ENCODE measurements at regions not wholly inside any gene's neighbourhood (a gene's known extent, or its start where the extent isn't known, plus 50 kb on each side); places are given as distances from the start of the nearest gene placed in this dataset.

DNA sequence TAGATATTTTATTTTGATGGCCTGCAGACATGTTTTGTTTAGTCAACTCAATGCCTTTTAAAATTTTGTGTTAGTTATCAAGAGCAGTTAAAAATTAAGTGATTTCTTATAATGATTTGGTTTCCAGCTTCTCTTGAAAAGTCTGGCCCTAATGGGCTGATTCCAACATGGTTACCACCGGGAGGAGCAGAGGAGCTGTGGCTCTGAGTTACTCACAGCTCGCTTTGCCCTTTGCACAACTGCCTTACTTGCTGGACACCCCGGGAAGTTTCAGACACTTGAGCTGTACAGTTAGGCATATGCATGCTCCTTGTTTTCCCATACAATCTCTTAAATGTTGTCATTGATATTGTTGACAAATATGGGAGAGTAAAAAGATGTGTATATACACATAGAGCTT lies 173.1 kb upstream of the MMS22L start:
- TF ChIP-seq, protein P1, sequence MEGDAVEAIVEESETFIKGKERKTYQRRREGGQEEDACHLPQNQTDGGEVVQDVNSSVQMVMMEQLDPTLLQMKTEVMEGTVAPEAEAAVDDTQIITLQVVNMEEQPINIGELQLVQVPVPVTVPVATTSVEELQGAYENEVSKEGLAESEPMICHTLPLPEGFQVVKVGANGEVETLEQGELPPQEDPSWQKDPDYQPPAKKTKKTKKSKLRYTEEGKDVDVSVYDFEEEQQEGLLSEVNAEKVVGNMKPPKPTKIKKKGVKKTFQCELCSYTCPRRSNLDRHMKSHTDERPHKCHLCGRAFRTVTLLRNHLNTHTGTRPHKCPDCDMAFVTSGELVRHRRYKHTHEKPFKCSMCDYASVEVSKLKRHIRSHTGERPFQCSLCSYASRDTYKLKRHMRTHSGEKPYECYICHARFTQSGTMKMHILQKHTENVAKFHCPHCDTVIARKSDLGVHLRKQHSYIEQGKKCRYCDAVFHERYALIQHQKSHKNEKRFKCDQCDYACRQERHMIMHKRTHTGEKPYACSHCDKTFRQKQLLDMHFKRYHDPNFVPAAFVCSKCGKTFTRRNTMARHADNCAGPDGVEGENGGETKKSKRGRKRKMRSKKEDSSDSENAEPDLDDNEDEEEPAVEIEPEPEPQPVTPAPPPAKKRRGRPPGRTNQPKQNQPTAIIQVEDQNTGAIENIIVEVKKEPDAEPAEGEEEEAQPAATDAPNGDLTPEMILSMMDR (conservative IDR thresholded peaks at IDR 0.05; ENCODE audit: low read length) = no peak
- TF ChIP-seq EZH2phosphoT487 (IDR thresholded peaks at IDR 0.05; ENCODE audit: borderline replicate concordance) = no peak
- no peaks in the 10 kb centered on the region for H3K79me2 ChIP-seq (ENCODE audit: insufficient read depth, low read length)
- H4K20me1 ChIP-seq (ENCODE audit: insufficient read depth, low read length, poor library complexity, severe bottlenecking) = no peaks in the 10 kb centered on the region

GRCh38 chr6:97459535-97459934 lies 176.5 kb upstream of the MMS22L start:
- no peak for TF ChIP-seq EZH2phosphoT487 (IDR thresholded peaks at IDR 0.05; ENCODE audit: borderline replicate concordance)
- Histone ChIP-seq H3K9me2 (replicated peaks; ENCODE audit: low read depth, low read length) (no peaks in the 10 kb centered on the region), H3K36me3 (ENCODE audit: insufficient read depth, low read length) (no peaks in the 10 kb centered on the region)

More for the DNA sequence above, 173.1 kb upstream of the MMS22L start:
- H3K36me3 ChIP-seq (ENCODE audit: insufficient read depth, low read length) = no peaks in the 10 kb centered on the region
- no peak overlapping the region for H3K4me2 ChIP-seq (ENCODE audit: low read depth, low read length, poor library complexity, severe bottlenecking)
- no peaks in the 10 kb centered on the region for H3K27me3 ChIP-seq (ENCODE audit: insufficient read depth, low read length, poor library complexity, severe bottlenecking)
- no peak overlapping the region for H3K9ac ChIP-seq (ENCODE audit: low read depth, low read length, poor library complexity, severe bottlenecking)
- H2AFZ ChIP-seq (ENCODE audit: low read length) = no peak overlapping the region
- H3K4me3 ChIP-seq (ENCODE audit: low read length, poor library complexity, severe bottlenecking) = no peak overlapping the region
- no peaks in the 10 kb centered on the region for H3K4me1 ChIP-seq (ENCODE audit: insufficient read depth, low read length, poor library complexity, severe bottlenecking)
- H3F3A ChIP-seq (ENCODE audit: low read depth) = no peaks in the 10 kb centered on the region
- no peaks in the 10 kb centered on the region for H3K9me2 ChIP-seq (replicated peaks; ENCODE audit: low read depth, low read length)
- no peaks in the 10 kb centered on the region for H3K9me3 ChIP-seq (ENCODE audit: insufficient read depth, low read depth, low read length)

DNA sequence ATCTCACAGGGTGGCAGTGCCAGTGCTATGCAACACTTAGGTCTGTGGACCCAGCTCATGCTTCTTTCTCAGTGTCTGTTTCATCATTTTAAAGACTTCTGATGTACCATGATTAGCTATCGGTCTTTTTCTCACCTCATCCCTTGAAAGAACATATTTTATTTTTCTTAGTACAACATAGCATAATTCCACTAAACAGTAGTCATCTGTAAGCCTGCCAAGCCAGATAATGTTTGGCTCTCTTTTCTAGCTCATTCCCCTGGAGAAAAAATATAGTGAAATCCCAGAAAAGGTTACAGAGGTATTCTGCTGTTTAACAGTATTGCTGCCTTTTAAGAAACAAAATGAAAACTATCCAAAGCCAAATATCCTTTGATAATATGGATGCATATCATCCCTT lies 177.0 kb upstream of the MMS22L start:
- no peaks in the 10 kb centered on the region for H3K27me3 ChIP-seq (ENCODE audit: insufficient read depth, low read length, poor library complexity, severe bottlenecking)
- no peak overlapping the region for H3K4me3 ChIP-seq (ENCODE audit: low read length, poor library complexity, severe bottlenecking)
- no peaks in the 10 kb centered on the region for H3K9me2 ChIP-seq (replicated peaks; ENCODE audit: low read depth, low read length)
- no peaks in the 10 kb centered on the region for H3K4me1 ChIP-seq (ENCODE audit: insufficient read depth, low read length, poor library complexity, severe bottlenecking)
- no peaks in the 10 kb centered on the region for H3F3A ChIP-seq (ENCODE audit: low read depth)
- no peaks in the 10 kb centered on the region for H3K79me2 ChIP-seq (ENCODE audit: insufficient read depth, low read length)
- H3K4me2 ChIP-seq (ENCODE audit: low read depth, low read length, poor library complexity, severe bottlenecking) = no peak overlapping the region
- TF ChIP-seq, protein P1 (conservative IDR thresholded peaks at IDR 0.05; ENCODE audit: low read length) = no peak
- TF ChIP-seq EZH2phosphoT487 (IDR thresholded peaks at IDR 0.05; ENCODE audit: borderline replicate concordance) = no peak
- H3K9me3 ChIP-seq (ENCODE audit: insufficient read depth, low read depth, low read length) = no peaks in the 10 kb centered on the region
- H3K9ac ChIP-seq (ENCODE audit: low read depth, low read length, poor library complexity, severe bottlenecking) = no peak overlapping the region
- H4K20me1 ChIP-seq (ENCODE audit: insufficient read depth, low read length, poor library complexity, severe bottlenecking) = no peaks in the 10 kb centered on the region
- H2AFZ ChIP-seq (ENCODE audit: low read length) = no peak overlapping the region
- no peaks in the 10 kb centered on the region for H3K36me3 ChIP-seq (ENCODE audit: insufficient read depth, low read length)

More at GRCh38 chr6:97459535-97459934, 176.5 kb upstream of the MMS22L start:
- no peaks in the 10 kb centered on the region for H3K9me3 ChIP-seq (ENCODE audit: insufficient read depth, low read depth, low read length)
- H3K4me3 ChIP-seq (ENCODE audit: low read length, poor library complexity, severe bottlenecking) = no peak overlapping the region
- no peak overlapping the region for H3K4me2 ChIP-seq (ENCODE audit: low read depth, low read length, poor library complexity, severe bottlenecking)
- H3K79me2 ChIP-seq (ENCODE audit: insufficient read depth, low read length) = no peaks in the 10 kb centered on the region
- no peaks in the 10 kb centered on the region for H3K4me1 ChIP-seq (ENCODE audit: insufficient read depth, low read length, poor library complexity, severe bottlenecking)
- H3F3A ChIP-seq (ENCODE audit: low read depth) = no peaks in the 10 kb centered on the region
- no peaks in the 10 kb centered on the region for H3K27me3 ChIP-seq (ENCODE audit: insufficient read depth, low read length, poor library complexity, severe bottlenecking)
- H4K20me1 ChIP-seq (ENCODE audit: insufficient read depth, low read length, poor library complexity, severe bottlenecking) = no peaks in the 10 kb centered on the region
- no peak overlapping the region for H2AFZ ChIP-seq (ENCODE audit: low read length)
- no peak overlapping the region for H3K9ac ChIP-seq (ENCODE audit: low read depth, low read length, poor library complexity, severe bottlenecking)

- no peaks in the 10 kb centered on the region for H3K79me2 ChIP-seq (ENCODE audit: insufficient read depth, low read length)
- no peak overlapping the region for H2AFZ ChIP-seq (ENCODE audit: low read length)
- H3K9ac ChIP-seq (ENCODE audit: low read depth, low read length, poor library complexity, severe bottlenecking) = no peak overlapping the region
- H3K4me2 ChIP-seq (ENCODE audit: low read depth, low read length, poor library complexity, severe bottlenecking) = no peak overlapping the region
- no peak overlapping the region for H3K4me3 ChIP-seq (ENCODE audit: low read length, poor library complexity, severe bottlenecking)
- no peaks in the 10 kb centered on the region for H3K27me3 ChIP-seq (ENCODE audit: insufficient read depth, low read length, poor library complexity, severe bottlenecking)
- no peak for TF ChIP-seq EZH2phosphoT487 (IDR thresholded peaks at IDR 0.05; ENCODE audit: borderline replicate concordance)
- TF ChIP-seq, protein P1 (conservative IDR thresholded peaks at IDR 0.05; ENCODE audit: low read length) = no peak
- no peaks in the 10 kb centered on the region for H3K36me3 ChIP-seq (ENCODE audit: insufficient read depth, low read length)
- no peaks in the 10 kb centered on the region for H3K4me1 ChIP-seq (ENCODE audit: insufficient read depth, low read length, poor library complexity, severe bottlenecking)
- H4K20me1 ChIP-seq (ENCODE audit: insufficient read depth, low read length, poor library complexity, severe bottlenecking) = no peaks in the 10 kb centered on the region
- no peaks in the 10 kb centered on the region for H3K9me3 ChIP-seq (ENCODE audit: insufficient read depth, low read depth, low read length)
- H3K9me2 ChIP-seq (replicated peaks; ENCODE audit: low read depth, low read length) = no peaks in the 10 kb centered on the region
- H3F3A ChIP-seq (ENCODE audit: low read depth) = no peaks in the 10 kb centered on the region
These were observed 177.5 kb upstream of the MMS22L start for GRCh38 chr6:97460394-97461080.
